ENCODE measurements at regions not wholly inside any gene's neighbourhood (a gene's known extent, or its start where the extent isn't known, plus 50 kb on each side); places are given as distances from the start of the nearest gene placed in this dataset.

GRCh38 chr2:163367825-163368582 is 367.8 kb downstream of the FIGN start:
- TF ChIP-seq CTCF (IDR thresholded peaks at IDR 0.05) (no peak), POLR2A (IDR thresholded peaks at IDR 0.05) (no peak)

All from body of pancreas (tissue), 4 donors.